Hematopoietic multipotent progenitor cell (in vitro differentiated cells): ENCODE measurements at regions not wholly inside any gene's neighbourhood (a gene's known extent, or its start where the extent isn't known, plus 50 kb on each side); places are given as distances from the start of the nearest gene placed in this dataset. TPM values are rescaled to one million over a fixed set of nuclear protein-coding genes. Genes with fewer than 3 reads are reported as not detected.

ENCODE experiments used
- small RNA-seq: library from RNA; depleted of rRNA; stranded (forward); fragments of <200 nt; gene quantifications from one replicate; pipeline ENCODE3, GENCODE V24; 2012

Small RNA genes in the stretch of these regions (small RNA-seq; reads per million reads assigned to genes)
- gene RNU1-33P, result not detected
